ENCODE measurements at regions not wholly inside any gene's neighbourhood (a gene's known extent, or its start where the extent isn't known, plus 50 kb on each side); places are given as distances from the start of the nearest gene placed in this dataset.

DNA sequence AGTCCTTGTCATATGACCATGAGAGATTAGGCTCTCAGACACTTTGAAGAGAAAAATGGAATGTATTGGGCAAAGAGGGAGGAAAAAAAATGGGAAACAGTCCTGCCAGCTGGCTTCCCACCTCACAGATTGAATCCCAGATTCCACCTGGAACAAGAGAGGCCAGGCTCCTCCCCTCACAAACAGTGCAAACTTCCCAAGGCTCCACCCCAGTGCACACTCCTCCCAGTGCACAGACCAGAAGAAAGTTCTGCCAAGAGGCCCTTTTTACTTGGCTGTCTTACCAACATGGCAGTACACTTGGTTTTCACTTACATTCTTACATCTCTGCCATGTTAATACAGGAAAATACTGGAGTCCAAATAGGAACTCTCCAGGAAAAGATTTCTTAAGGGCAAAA is 202.3 kb downstream of the AHR start:
- H3K79me2 ChIP-seq (ENCODE audit: insufficient read depth, low read length): no peaks in the 10 kb centered on the region
- TF ChIP-seq EZH2 (IDR thresholded peaks at IDR 0.05; ENCODE audit: insufficient read depth, low read length): no peak
- TF ChIP-seq, protein P1, sequence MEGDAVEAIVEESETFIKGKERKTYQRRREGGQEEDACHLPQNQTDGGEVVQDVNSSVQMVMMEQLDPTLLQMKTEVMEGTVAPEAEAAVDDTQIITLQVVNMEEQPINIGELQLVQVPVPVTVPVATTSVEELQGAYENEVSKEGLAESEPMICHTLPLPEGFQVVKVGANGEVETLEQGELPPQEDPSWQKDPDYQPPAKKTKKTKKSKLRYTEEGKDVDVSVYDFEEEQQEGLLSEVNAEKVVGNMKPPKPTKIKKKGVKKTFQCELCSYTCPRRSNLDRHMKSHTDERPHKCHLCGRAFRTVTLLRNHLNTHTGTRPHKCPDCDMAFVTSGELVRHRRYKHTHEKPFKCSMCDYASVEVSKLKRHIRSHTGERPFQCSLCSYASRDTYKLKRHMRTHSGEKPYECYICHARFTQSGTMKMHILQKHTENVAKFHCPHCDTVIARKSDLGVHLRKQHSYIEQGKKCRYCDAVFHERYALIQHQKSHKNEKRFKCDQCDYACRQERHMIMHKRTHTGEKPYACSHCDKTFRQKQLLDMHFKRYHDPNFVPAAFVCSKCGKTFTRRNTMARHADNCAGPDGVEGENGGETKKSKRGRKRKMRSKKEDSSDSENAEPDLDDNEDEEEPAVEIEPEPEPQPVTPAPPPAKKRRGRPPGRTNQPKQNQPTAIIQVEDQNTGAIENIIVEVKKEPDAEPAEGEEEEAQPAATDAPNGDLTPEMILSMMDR (IDR thresholded peaks at IDR 0.05; ENCODE audit: insufficient read depth, low read depth, low read length): no peak
- no peaks in the 10 kb centered on the region for H3K36me3 ChIP-seq (ENCODE audit: insufficient read depth, low read length)
- peaks cover 8% of the 10 kb centered on the region for H3K4me1 ChIP-seq (ENCODE audit: insufficient read depth, low read length)
- H3K4me3 ChIP-seq (ENCODE audit: insufficient read depth, low read depth, low read length): no peak overlapping the region
- no peak overlapping the region for H3K4me2 ChIP-seq (ENCODE audit: low read length)
- no peaks in the 10 kb centered on the region for H4K20me1 ChIP-seq (ENCODE audit: insufficient read depth, low read length)
- Mint-ChIP-seq H3K27ac (ENCODE audit: unreplicated experiment) (no peak overlapping the region), H3K4me3 (ENCODE audit: unreplicated experiment) (no peak overlapping the region), H3K36me3 (ENCODE audit: low read depth, unreplicated experiment) (no peaks in the 10 kb centered on the region), H3K4me1 (ENCODE audit: low read depth, unreplicated experiment) (no peaks in the 10 kb centered on the region), H3K9me3 (ENCODE audit: unreplicated experiment) (no peaks in the 10 kb centered on the region), H3K27me3 (ENCODE audit: low read depth, unreplicated experiment) (no peaks in the 10 kb centered on the region)
- DNase-seq (ENCODE audit: low read depth) (no peak), FAIRE-seq (no peak)
- no peak overlapping the region for H3K9ac ChIP-seq (ENCODE audit: low read length)
- H2AFZ ChIP-seq (ENCODE audit: low read depth, low read length): no peak overlapping the region
- no peaks in the 10 kb centered on the region for H3K27me3 ChIP-seq (ENCODE audit: insufficient read depth, low read length)
- H3K9me3 ChIP-seq (ENCODE audit: insufficient read depth, low read depth, low read length): no peaks in the 10 kb centered on the region
- no peak overlapping the region for H3K27ac ChIP-seq (ENCODE audit: low read depth, low read length)

DNA sequence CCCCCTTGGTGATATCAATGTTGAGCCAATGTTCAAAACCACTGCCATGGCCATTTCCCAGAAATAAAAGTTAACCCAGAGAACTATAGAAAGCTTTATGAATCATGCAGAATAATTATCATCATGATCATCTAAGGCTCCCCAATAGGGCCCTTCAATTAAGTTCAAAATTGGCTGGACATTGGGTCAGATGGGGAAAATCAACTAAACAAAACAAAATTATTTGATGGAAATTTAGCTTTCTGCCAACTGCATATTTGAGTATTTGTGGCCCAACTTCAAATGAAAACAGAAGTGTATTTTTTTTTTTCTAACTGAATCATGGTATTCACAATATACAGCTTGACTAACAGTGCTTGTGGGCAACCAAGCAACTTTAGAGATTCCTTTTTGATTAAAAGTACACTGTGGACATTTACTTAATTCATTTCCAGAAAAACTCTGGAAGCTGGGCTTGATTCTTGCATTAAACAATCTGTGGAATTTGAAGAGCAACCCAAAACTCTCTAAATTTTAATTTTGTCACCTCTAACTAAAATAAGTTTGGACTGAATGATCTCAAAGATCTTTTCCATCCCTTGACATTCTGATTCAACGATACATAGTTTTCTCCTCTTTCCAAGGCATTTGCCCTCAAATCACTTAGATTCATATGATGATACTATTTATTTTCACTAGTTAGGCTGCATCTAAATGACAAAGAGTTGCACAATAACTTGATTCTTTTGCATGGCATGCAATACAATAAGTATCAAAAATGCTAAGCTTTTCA is 203.2 kb downstream of the AHR start:
- Mint-ChIP-seq H3K9me3 (ENCODE audit: unreplicated experiment) (no peaks in the 10 kb centered on the region), H3K4me3 (ENCODE audit: unreplicated experiment) (no peak overlapping the region), H3K27me3 (ENCODE audit: low read depth, unreplicated experiment) (no peaks in the 10 kb centered on the region), H3K27ac (ENCODE audit: unreplicated experiment) (no peak overlapping the region), H3K4me1 (ENCODE audit: low read depth, unreplicated experiment) (no peaks in the 10 kb centered on the region), H3K36me3 (ENCODE audit: low read depth, unreplicated experiment) (no peaks in the 10 kb centered on the region)
- Histone ChIP-seq H4K20me1 (ENCODE audit: insufficient read depth, low read length) (no peaks in the 10 kb centered on the region), H3K27me3 (ENCODE audit: insufficient read depth, low read length) (no peaks in the 10 kb centered on the region), H3K9me3 (ENCODE audit: insufficient read depth, low read depth, low read length) (no peaks in the 10 kb centered on the region), H3K4me1 (ENCODE audit: insufficient read depth, low read length) (peaks cover 8% of the 10 kb centered on the region), H3K4me2 (ENCODE audit: low read length) (no peak overlapping the region), H3K79me2 (ENCODE audit: insufficient read depth, low read length) (no peaks in the 10 kb centered on the region), H3K36me3 (ENCODE audit: insufficient read depth, low read length) (no peaks in the 10 kb centered on the region), H3K9ac (ENCODE audit: low read length) (no peak overlapping the region), H3K27ac (ENCODE audit: low read depth, low read length) (no peak overlapping the region), H2AFZ (ENCODE audit: low read depth, low read length) (no peak overlapping the region), H3K4me3 (ENCODE audit: insufficient read depth, low read depth, low read length) (no peak overlapping the region)
- FAIRE-seq (peak; percentile 32), DNase-seq (ENCODE audit: low read depth) (peak; percentile 61)
- TF ChIP-seq, protein P1 (IDR thresholded peaks at IDR 0.05; ENCODE audit: insufficient read depth, low read depth, low read length): no peak
- no peak for TF ChIP-seq EZH2 (IDR thresholded peaks at IDR 0.05; ENCODE audit: insufficient read depth, low read length)

All from astrocyte (in vitro differentiated cells and primary cell).